Stimulated activated CD4-positive, alpha-beta T cell treated with anti-CD3 and anti-CD28 coated beads, TNF-alpha, amount 100 ng/mL, for 48 hours (primary cell): ENCODE measurements at regions not wholly inside any gene's neighbourhood (a gene's known extent, or its start where the extent isn't known, plus 50 kb on each side); places are given as distances from the start of the nearest gene placed in this dataset.

Experiments used
- DNase-seq, 3 donors: peaks; one replicate each; pipeline ENCODE4 v3.0.0-alpha.2; 2020; ENCODE audit warnings: low read depth in 3 of 3

DNA sequence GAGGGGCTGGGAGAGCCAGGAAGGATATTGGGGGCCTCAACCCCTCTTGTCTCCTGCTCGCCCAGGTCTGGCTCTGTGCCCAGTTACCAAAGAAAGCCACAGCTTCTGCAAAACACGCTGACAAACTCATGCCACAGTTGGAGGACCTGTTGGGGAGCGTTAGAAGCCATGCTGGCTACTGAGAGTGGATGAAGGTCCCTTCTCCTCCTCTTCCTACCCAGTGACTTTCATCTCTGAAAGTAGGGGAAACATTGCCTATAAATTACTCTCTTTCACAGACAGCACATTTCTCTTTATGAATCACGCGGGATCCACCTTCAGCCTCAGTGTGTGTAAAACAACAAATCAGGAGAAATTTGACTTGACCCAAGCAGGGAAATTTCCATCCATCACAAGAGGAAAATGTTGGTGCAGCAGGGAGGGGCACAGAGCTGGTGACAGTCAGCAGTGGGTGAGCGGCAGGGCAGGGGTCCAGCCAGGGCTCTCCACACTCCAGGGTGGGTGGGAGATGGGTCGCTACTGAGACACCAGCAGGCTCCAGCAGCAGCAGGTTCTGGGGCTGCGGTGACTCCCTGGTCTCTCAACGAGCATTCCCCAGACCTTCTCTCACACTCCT lies 181.9 kb downstream of the FGF18 start:
- peak in 1 of 3 donors; percentile 3 for DNase-seq

DNA sequence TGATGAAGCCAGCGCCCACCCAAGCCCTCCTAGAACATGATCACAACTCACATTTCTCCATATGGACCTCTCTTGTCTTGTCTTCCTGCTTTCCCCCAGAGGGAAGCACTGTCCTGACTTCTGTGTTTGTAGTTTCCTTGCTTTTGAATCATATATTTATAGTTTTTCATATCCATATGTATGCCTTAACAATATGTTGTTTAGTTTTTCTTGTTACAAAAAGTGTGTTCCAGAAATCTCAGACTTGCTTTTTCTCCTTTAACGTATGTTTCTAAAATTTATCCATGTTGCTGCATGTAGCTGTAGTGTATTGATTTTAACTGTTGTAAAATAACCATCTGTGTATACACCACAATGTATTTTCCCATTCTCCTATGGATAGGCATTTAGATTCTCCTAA lies 182.0 kb upstream of the SMIM23 start:
- DNase-seq: no peak

GRCh38 chr5:171604195-171604594 lies 181.4 kb upstream of the SMIM23 start:
- no peak for DNase-seq

- no peak for DNase-seq
These were observed 179.1 kb upstream of the SMIM23 start for GRCh38 chr5:171606414-171607024.

- DNase-seq: no peak
These were observed 177.8 kb upstream of the SMIM23 start for GRCh38 chr5:171607863-171608262.

- no peak for DNase-seq
These were observed 175.7 kb upstream of the SMIM23 start for GRCh38 chr5:171609806-171610452.

DNA sequence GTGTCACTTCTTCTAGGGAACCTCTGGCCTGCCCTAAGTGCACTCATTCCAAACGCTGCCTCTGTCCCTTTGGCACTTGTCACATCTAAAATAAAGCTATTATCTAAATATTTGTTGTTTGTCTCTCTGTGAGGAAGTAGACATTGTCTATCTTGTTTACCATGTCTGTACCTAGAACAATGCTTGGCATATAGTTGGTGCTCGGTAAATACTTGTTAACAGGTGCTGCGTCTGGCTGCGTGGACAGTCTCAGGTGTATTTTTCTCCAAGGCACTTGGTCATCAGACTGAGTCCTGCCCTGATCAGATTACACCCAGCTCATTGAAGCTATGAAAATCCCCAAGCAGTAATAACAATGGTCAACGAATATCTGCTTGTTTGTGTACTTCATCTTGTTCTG lies 174.9 kb upstream of the SMIM23 start:
- no peak for DNase-seq

DNA sequence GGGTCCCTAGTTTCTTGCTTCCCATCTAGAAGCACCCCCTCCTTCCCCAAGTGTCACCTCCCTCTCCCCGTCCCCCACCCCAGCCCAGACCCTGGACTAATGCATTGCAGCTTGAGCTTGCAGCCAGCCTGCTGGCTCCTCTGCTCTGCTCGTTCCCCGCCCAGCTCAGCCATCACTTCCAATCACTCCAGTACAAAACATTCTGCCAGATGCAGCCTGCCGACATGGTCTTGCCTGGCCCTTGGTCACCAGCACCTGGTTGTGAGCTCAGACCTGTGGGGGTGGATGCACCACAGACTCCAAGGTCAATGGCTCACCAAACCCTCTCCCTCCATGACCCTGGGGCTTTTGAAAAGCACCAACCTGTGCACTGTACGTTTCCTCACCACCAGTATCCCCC lies 172.9 kb upstream of the SMIM23 start:
- DNase-seq: no peak

- DNase-seq: no peak
These were observed 171.1 kb upstream of the SMIM23 start for GRCh38 chr5:171614511-171614910.

DNA sequence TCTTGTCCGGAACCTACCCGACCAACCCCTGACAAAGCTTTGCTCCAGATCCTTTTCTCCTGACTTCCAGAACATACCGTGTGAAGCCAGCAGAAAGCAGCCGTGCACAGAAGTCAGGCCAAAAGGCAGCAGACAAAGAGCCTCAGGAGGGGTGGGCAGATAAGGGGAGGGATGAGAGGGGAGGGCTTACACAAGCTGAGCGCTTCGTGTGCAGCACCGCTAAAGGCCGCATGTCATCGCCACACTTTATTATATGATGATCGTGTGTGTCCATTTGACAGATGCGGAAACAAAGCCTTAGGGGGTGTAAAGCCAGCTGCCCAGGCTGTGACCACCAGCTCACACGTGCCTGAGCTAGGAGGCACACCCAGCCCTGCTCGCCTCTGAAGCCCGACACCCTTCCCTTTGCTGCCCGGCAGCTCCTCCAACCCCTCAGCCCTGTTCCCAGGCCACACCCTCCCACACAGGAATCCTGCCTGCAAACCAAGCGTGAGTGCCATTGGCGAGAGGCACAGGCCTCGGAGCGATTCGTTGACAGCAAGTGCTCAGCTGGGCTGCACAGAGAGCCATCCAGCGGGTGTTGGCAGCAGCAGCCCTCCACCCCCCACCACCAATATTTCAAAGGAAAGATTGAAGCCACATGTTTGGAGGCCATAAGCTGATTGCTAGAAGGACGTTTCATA lies 170.5 kb upstream of the SMIM23 start:
- DNase-seq: no peak

DNA sequence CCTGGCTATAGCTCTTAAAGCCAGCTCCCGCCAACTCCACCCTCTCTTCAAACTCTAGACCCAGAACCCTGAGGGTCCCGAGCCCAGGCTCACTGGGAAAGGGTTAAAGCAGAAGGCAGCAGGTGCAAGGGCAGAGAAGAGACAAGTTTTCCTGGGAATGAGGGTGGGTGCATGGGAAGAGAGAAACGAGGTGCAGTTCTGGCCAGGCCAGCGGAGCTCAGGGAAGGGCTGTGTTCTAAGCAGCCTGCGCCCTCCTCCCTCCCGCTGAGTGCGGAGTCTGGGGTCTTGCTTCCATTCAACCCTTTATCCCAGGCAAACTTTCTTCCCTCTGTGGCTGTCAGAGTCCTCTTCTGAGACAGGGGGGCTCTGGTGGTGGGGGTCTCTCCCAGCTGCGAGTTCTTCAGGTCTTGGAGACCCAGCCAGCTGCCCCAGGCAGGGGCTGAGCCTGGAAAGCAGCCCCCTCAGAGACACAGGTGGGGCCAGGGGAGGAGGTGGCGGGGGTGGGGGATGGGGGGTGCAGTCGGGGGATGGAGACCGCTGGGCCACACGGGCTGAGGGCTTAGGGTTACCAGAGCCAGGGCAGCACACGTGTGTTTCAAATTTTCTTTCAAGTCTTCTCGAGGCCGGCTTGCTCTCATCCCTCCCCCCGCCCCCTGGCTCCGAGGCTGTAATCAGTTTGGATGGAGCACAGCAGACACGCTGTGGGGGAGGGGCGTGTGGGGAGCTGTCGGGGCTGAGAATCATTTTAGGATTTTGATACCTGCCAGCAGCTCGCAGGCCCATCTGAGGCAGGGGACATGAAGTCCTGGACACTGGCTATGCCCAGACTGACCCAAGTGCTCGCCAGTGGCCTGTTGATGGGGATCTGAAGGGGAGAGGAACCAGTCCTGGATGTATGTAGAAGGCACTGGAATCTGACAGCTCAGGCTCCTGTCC lies 169.6 kb upstream of the SMIM23 start:
- no peak for DNase-seq

DNA sequence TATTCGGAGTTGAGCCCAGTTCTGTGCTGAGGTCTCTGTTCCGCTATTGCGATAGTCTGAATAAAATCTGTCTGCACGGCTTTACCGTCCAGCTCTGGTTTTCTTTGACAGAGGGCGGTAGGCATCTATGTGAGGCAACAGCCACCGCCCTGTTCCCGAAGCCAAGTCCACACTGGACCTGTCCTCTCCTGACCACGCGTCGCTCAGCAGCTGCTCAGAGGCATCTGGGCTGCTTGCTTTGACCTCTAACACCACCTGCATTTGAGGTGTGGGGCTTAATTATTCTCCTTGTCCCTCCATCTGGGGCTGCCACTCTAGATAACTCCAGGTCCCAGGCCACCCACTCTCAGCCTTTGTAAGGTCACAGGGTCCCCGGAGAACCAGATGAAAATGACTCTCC lies 168.4 kb upstream of the SMIM23 start:
- no peak for DNase-seq

- no peak for DNase-seq
These were observed 167.6 kb upstream of the SMIM23 start for GRCh38 chr5:171617817-171618591.

GRCh38 chr5:171619196-171619595 lies 166.4 kb upstream of the SMIM23 start:
- no peak for DNase-seq

GRCh38 chr5:171619744-171620143 lies 165.9 kb upstream of the SMIM23 start:
- no peak for DNase-seq

DNA sequence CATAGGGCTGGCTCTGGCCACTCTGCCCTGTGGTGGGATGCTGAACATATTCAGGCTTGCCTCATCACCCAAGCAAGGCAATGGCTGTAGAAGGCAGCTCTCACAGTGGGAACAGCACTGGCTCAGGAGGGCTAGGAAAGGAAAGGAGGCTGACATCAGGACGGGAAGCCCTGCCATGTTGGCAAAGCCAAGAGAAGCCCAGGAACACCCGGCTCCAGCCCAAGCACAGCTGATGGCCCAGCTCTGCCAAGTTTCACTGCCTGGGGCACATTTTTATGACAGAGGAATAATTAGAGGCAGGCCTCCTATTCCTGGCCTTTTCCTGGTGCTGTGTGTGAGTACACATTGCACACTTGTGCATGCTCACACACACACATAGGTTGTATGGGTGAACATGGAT lies 163.6 kb upstream of the SMIM23 start:
- DNase-seq: no peak

DNA sequence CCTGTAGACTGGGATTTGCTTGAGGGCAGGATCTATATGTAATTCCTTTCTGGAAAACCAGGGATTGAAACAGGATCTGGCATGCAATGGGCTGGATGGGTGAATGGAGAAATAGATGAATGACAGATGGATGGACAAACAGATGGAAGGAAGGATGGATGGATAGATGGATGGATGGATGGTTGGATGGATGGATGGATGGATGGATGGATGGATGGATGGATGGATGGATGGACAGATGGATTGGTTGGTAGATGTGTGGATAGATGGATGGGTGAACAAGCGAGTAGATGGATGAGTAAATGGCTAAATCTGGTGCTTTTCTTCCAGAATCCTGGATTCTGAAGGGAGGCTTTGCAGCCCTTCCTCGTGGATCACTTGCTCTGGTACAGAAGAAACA lies 162.5 kb upstream of the SMIM23 start:
- no peak for DNase-seq

DNA sequence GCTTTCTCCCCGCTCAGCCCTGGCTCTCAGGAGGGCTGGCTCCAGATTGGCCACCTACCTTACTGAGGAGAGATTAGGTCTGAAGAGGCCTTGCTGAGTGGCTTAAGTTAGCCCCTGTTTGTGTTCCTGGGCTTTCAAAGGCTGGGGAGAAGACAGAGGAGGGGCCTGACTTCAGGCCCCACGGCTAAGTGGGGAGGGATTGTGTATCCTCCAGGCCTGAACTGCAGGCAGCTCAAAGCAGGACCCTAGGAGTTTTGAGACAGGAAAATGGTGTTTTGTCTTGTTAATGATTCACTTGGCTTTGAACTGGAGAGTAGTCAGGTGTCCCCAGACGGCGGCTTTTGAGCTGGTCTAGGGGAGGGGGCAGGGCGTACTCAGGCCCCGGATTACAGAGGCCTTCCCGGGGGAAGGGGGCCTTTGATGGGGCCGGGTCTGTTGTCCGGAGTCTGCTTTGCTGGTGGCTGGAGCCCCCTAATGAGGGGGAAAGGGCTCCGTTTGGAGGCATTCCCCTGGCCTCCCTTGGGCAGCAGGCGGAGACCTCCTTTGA lies 162.0 kb upstream of the SMIM23 start:
- no peak for DNase-seq

DNA sequence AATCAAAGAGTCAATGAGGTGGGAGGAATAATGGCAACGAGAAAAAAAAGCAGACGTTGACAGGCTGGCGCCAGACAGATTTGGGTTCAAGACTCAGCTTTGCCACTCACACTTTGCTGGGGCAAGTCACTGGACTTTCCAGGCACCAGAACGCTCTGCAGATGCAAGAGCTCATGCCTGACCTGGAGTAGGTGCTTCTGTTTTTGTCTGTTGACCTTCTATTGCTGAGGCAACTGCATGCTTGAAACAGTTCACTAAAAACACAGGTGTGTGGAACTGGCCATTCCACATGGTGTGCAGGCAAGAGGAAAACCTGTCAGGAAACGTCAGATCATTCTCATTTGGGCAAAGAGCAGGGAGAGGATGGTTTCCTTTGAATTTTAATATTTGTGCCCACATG lies 161.2 kb upstream of the SMIM23 start:
- DNase-seq: no peak

DNA sequence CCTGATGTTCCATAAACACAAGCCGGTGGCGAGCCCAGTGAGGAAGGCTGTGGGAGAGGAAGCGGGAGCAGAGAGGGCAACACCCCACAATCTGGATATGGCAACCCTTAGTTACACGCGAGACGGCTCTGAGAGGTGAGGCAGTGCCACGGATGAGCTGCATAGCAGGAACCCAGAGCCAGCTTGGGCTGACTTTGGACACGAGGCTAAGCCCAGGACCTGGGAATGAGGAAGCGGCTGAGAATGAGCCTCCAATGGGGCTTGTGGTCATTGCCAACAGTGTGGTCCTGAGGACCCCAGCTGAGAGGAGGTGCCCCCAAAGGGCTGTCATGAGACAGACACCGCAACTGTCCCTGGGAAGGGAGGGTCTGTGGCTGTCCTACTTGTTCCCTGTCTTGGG lies 160.0 kb upstream of the SMIM23 start:
- no peak for DNase-seq
